HK-2 (cell line): ENCODE measurements at regions not wholly inside any gene's neighbourhood (a gene's known extent, or its start where the extent isn't known, plus 50 kb on each side); places are given as distances from the start of the nearest gene placed in this dataset.
"Not testable (repeated sequence)": the region's sequence is repeated elsewhere in the genome, so short reads cannot be mapped to it uniquely, and the experiment has no call there.

Source experiments
- DNase-seq: peaks from one replicate; pipeline ENCODE4 v3.0.0-alpha.2; 2018; ENCODE audit not compliant: unreplicated experiment

GRCh38 chr7:97377713-97378112 is 260.2 kb downstream of the SDHAF3 start:
- DNase-seq = no peak

GRCh38 chr7:97381815-97382554 is 264.5 kb downstream of the SDHAF3 start:
- DNase-seq = no peak

GRCh38 chr7:97390052-97390451 is 272.6 kb downstream of the SDHAF3 start:
- no peak for DNase-seq

- DNase-seq = no peak
Observed at GRCh38 chr7:97390915-97391593, 273.6 kb downstream of the SDHAF3 start.

GRCh38 chr7:97401398-97401797 is 283.9 kb downstream of the SDHAF3 start:
- DNase-seq = no peak

- no peak for DNase-seq
Observed at GRCh38 chr7:97405835-97406234, 288.3 kb downstream of the SDHAF3 start.

- no peak for DNase-seq
Observed at GRCh38 chr7:97407106-97407505, 289.6 kb downstream of the SDHAF3 start.

GRCh38 chr7:97409346-97409745 is 291.8 kb downstream of the SDHAF3 start:
- DNase-seq = no peak

- DNase-seq = no peak
Observed at GRCh38 chr7:97418312-97418711, 300.8 kb downstream of the SDHAF3 start.

GRCh38 chr7:97419898-97420297 is 302.4 kb downstream of the SDHAF3 start:
- DNase-seq = no peak

- DNase-seq = no peak
Observed at GRCh38 chr7:97421307-97421930, 303.9 kb downstream of the SDHAF3 start.

- DNase-seq = no peak
Observed at GRCh38 chr7:97422046-97422445, 304.5 kb downstream of the SDHAF3 start.

GRCh38 chr7:97430006-97430405 is 301.9 kb upstream of the TAC1 start:
- no peak for DNase-seq

GRCh38 chr7:97439637-97440214 is 292.2 kb upstream of the TAC1 start:
- DNase-seq = no peak

GRCh38 chr7:97446361-97446760 is 285.5 kb upstream of the TAC1 start:
- no peak for DNase-seq

GRCh38 chr7:97449448-97449847 is 282.4 kb upstream of the TAC1 start:
- DNase-seq = not testable (repeated sequence)

- no peak for DNase-seq
Observed at GRCh38 chr7:97450516-97450915, 281.4 kb upstream of the TAC1 start.

- no peak for DNase-seq
Observed at GRCh38 chr7:97454636-97455035, 277.2 kb upstream of the TAC1 start.

- no peak for DNase-seq
Observed at GRCh38 chr7:97457054-97457453, 274.8 kb upstream of the TAC1 start.

GRCh38 chr7:97460433-97460832 is 271.5 kb upstream of the TAC1 start:
- no peak for DNase-seq

- no peak for DNase-seq
Observed at GRCh38 chr7:97461596-97461995, 270.3 kb upstream of the TAC1 start.

- DNase-seq = no peak
Observed at GRCh38 chr7:97466071-97466470, 265.8 kb upstream of the TAC1 start.
